Chondrocyte (in vitro differentiated cells): ENCODE measurements at regions not wholly inside any gene's neighbourhood (a gene's known extent, or its start where the extent isn't known, plus 50 kb on each side); places are given as distances from the start of the nearest gene placed in this dataset.
A peak's percentile ranks its signal among the peaks of the same experiment; 100 is the strongest.

Experiments
- DNase-seq: peaks from one replicate; pipeline ENCODE4 v3.0.0; 2021; ENCODE audit warnings: mixed read lengths, low spot score
- H3K27ac Mint-ChIP-seq: one replicate; pipeline ENCODE4 v1.8.0; 2021; ENCODE audit warnings: mild to moderate bottlenecking, moderate library complexity, mixed read lengths; ENCODE audit not compliant: unreplicated experiment
- H3K27me3 Mint-ChIP-seq: 2 replicates; pipeline ENCODE4 v1.8.0; 2021; ENCODE audit warnings: low read depth, mixed read lengths
- H3K36me3 Mint-ChIP-seq: 2 replicates; pipeline ENCODE4 v1.8.0; 2021; ENCODE audit warnings: low read depth, mixed read lengths
- H3K4me1 Mint-ChIP-seq: 2 replicates; pipeline ENCODE4 v1.8.0; 2021; ENCODE audit warnings: low read depth, mild to moderate bottlenecking, mixed read lengths
- H3K4me3 Mint-ChIP-seq: one replicate; pipeline ENCODE4 v1.8.0; 2021; ENCODE audit warnings: mild to moderate bottlenecking, moderate library complexity, mixed read lengths; ENCODE audit not compliant: unreplicated experiment
- H3K9me3 Mint-ChIP-seq: 2 replicates; pipeline ENCODE4 v1.8.0; 2021; ENCODE audit warnings: low read depth, mixed read lengths
- TF ChIP-seq, protein P1 (sequence below): fragments of 200-600 bp; sonication (generic); IDR thresholded peaks from 2 replicates; pipeline ENCODE4 v1.5.0; 2021; ENCODE audit warnings: antibody characterized with exemption, mild to moderate bottlenecking, moderate library complexity

DNA sequence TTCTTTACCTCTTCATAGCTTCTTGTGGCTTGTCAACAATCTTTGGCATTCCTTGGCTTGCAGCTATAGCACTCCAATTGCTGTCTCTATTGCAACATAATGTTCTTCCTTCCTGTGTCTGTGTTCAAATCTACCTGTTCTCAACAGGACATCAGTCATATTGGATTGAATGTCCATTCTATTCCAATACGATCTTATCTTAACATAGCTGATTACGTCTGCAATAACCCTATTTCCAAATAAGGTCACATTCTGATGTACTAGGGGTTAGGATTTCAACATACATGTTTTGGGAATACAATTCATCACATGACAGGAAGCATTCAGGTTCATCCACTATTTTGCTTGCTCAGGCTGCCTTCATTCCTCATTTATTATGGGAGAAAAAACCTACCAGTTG lies 684.4 kb upstream of the CITED2 start:
- TF ChIP-seq, protein P1, sequence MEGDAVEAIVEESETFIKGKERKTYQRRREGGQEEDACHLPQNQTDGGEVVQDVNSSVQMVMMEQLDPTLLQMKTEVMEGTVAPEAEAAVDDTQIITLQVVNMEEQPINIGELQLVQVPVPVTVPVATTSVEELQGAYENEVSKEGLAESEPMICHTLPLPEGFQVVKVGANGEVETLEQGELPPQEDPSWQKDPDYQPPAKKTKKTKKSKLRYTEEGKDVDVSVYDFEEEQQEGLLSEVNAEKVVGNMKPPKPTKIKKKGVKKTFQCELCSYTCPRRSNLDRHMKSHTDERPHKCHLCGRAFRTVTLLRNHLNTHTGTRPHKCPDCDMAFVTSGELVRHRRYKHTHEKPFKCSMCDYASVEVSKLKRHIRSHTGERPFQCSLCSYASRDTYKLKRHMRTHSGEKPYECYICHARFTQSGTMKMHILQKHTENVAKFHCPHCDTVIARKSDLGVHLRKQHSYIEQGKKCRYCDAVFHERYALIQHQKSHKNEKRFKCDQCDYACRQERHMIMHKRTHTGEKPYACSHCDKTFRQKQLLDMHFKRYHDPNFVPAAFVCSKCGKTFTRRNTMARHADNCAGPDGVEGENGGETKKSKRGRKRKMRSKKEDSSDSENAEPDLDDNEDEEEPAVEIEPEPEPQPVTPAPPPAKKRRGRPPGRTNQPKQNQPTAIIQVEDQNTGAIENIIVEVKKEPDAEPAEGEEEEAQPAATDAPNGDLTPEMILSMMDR = no peak
- H3K27ac Mint-ChIP-seq = no peak overlapping the region
- no peaks in the 10 kb centered on the region for H3K27me3 Mint-ChIP-seq
- DNase-seq = no peak
- H3K36me3 Mint-ChIP-seq = peaks cover 1% of the 10 kb centered on the region
- H3K4me1 Mint-ChIP-seq = peaks cover 40% of the 10 kb centered on the region
- H3K9me3 Mint-ChIP-seq = peaks cover 11% of the 10 kb centered on the region
- H3K4me3 Mint-ChIP-seq = no peak overlapping the region

DNA sequence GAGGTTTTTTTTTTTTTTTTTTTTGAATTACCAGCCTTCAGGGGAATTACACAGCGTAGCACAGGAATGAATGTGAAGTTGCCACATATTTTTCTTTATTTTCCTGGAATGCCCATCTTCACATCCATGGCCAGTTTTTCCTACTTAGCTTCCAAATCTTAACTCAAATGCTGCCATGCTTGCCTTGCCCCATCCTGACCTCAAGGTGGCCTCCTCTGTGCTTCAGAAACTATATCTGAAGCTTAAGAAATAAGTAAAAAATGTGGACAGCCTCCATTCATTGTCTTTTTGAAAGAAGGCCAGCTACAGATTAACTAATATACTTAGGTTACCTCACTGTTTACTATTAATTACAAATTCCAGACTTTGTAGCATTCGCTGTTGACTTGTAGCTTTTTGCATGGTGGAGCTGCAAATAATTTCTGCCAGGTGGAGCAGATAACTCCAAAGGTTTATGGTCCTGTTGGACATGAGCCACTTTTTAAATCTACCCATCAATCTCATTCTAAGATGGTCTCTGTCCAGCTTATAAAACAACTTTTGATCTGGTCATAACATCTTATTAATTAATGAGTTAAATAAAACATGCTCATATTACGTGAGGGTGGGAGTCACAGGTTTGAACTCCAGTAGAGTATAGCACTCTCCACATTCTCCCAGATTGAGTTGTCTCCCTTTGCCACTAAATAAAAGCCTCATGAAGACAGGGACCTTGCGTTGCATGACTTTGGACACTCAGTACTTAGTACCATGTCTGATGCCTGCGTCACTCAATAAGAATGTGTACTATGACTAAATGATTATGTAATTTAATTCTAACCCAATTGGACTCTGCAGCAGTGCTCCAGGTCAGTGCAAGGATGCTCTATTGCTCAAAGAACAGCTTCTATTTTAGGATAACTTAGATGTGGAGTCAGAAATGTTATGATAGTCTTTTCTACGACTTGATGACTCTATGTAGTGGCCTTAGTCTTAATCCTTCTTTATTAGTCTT lies 678.6 kb upstream of the CITED2 start:
- no peak for DNase-seq
- Mint-ChIP-seq H3K27ac (peak overlapping the region; percentile 32), H3K27me3 (no peaks in the 10 kb centered on the region), H3K4me3 (no peak overlapping the region), H3K9me3 (peaks cover 4% of the 10 kb centered on the region), H3K36me3 (no peaks in the 10 kb centered on the region), H3K4me1 (peaks cover 33% of the 10 kb centered on the region)
- TF ChIP-seq, protein P1 = peak; percentile 59

DNA sequence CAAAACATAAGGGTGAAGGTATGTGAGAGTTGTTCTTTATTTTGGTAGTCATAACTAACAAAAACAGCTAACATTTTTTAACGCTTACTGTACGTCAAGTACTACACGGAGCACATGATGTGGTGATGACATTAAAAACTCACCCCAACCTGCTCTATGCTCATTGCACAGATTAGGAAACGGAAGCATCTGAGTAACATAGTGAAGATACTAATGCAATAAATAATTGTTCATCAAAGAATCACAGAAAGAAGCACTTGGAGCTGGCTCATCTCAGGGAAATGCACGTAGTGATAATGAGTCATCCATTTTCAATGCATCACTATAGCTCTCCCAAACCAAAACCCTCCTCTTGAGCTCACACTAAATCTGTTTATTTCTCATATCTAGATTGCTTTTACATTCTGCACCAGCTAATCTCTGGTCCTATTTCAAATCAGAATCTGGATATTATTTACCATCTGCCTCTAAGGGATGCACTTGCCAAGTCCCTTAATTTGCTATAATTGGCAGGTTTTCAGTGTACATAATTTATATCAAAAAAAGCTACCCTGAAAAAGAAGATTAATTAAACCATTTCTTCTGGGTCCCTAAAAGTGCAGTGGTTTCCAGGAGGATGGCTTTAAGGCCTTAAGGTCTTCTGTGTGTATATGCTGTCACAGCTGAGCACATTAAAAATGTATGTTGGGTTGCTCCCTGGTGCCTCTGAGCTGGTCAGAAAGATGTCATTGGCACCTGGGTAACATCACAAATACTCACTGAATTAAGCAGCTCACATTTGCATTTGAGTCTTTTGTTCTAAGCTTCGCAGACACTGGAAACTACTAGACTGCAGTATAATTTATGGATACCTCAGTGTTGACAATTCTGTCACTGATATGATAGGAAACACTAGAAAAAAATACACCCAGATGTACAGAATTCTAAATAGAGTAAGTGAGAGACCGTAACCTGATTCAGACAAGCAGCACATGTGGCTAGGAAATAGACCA lies 677.4 kb upstream of the CITED2 start:
- Mint-ChIP-seq H3K4me1 (peaks cover 33% of the 10 kb centered on the region), H3K36me3 (no peaks in the 10 kb centered on the region), H3K27ac (peak overlapping the region; percentile 55), H3K4me3 (no peak overlapping the region), H3K27me3 (no peaks in the 10 kb centered on the region), H3K9me3 (peaks cover 7% of the 10 kb centered on the region)
- TF ChIP-seq, protein P1 = no peak
- DNase-seq = no peak

DNA sequence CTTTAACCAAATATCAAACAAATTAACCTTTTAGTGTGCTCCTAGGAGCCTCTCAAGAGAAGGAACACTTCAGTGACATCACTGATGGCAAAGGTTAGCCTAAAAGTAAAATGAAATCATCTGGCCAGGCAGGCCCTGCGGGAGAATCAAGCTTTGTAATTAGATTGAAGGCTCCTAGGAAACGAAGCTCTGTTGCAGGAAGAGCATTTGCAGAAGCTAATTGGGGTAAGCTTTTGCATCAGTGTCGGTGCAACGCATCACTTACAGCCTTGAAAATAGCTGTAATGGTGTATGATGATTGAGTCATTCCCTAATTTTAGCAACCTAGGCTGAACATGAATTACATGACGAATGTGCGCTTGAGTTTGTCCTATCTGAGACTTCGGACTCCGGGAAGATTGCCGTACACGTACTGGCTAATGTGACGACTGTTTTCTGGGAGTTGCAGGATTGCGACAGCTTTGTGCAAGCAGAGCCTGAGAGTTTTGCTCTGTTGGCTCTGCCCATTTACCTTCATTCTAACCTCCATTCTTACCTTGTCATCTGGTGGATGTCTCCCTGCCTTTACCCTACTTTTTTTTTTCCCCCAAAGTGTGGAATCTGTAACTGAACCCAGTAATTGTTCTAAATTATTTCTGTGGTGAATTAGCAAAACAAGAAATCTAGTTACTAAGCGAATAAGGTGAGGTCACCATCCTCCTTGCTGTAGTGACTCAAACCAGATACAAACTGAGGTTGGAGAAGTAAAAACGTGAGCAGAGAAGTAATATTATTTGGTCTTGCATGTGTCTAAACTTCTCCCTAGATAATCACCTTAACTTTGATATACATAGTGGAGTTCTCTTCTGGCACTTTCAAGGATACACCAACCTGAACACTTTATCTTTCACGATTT lies 675.9 kb upstream of the CITED2 start:
- H3K27ac Mint-ChIP-seq = peak overlapping the region; percentile 55
- H3K4me1 Mint-ChIP-seq = peaks cover 33% of the 10 kb centered on the region
- no peaks in the 10 kb centered on the region for H3K27me3 Mint-ChIP-seq
- TF ChIP-seq, protein P1 = no peak
- no peaks in the 10 kb centered on the region for H3K36me3 Mint-ChIP-seq
- H3K4me3 Mint-ChIP-seq = no peak overlapping the region
- peaks cover 8% of the 10 kb centered on the region for H3K9me3 Mint-ChIP-seq
- DNase-seq = no peak
